ENCODE measurements at regions not wholly inside any gene's neighbourhood (a gene's known extent, or its start where the extent isn't known, plus 50 kb on each side); places are given as distances from the start of the nearest gene placed in this dataset.
"Not testable (repeated sequence)": the region's sequence is repeated elsewhere in the genome, so short reads cannot be mapped to it uniquely, and the experiment has no call there.

GRCh38 chr4:112726041-112726440 lies 89.1 kb downstream of the LARP7 start:
- Histone ChIP-seq H3K9ac (ENCODE audit: control insufficient read depth, extremely low read depth, insufficient read depth, low read length) (no peak overlapping the region), H3K27me3 (ENCODE audit: control insufficient read depth, extremely low read depth, insufficient read depth, low read length) (no peaks in the 10 kb centered on the region), H3K36me3 (ENCODE audit: control insufficient read depth in 2 of 2, extremely low read depth in 1 of 2, insufficient read depth in 2 of 2, low read length in 2 of 2) (no peaks in the 10 kb centered on the region), H2AFZ (ENCODE audit: control insufficient read depth, low read length) (no peak overlapping the region), H3K4me1 (ENCODE audit: control insufficient read depth, extremely low read depth, insufficient read depth, low read length) (no peaks in the 10 kb centered on the region), H3K9me3 (ENCODE audit: control insufficient read depth, low read depth, low read length) (no peaks in the 10 kb centered on the region), H3K27ac (ENCODE audit: control insufficient read depth, insufficient read depth, low read length) (no peak overlapping the region), H3K4me2 (ENCODE audit: control insufficient read depth, extremely low read depth, insufficient read depth, low read depth, low read length) (no peak overlapping the region), H3K9me1 (ENCODE audit: control insufficient read depth, extremely low read depth, insufficient read depth, low read length) (no peaks in the 10 kb centered on the region), H3K79me2 (ENCODE audit: control insufficient read depth, insufficient read depth, low read length) (no peaks in the 10 kb centered on the region), H4K20me1 (ENCODE audit: control insufficient read depth, extremely low read depth, insufficient read depth, low read length) (no peaks in the 10 kb centered on the region), H3K4me3 (ENCODE audit: control insufficient read depth in 2 of 3, extremely low read depth in 1 of 3, insufficient read depth in 2 of 3, low read depth in 1 of 3, low read length in 3 of 3) (no peak overlapping the region)
- TF ChIP-seq CTCF (optimal IDR thresholded peaks at IDR 0.05 in 1 of 3, IDR thresholded peaks at IDR 0.05 in 1 of 3, conservative IDR thresholded peaks at IDR 0.05 in 1 of 3; ENCODE audit: extremely low read depth in 1 of 3, insufficient read depth in 2 of 3, low read length in 3 of 3) (no peak), EZH2 (IDR thresholded peaks at IDR 0.05; ENCODE audit: low read length) (no peak)
- DNase-seq (ENCODE audit: low read depth, low spot score) (no peak), FAIRE-seq (no peak)
- dilution Hi-C loops (cut with MboI; ENCODE audit: extremely low pct_ligation_motif_present, low sequenced_read_pairs), result no loop called here

- H3K4me3 ChIP-seq (ENCODE audit: control insufficient read depth in 2 of 3, extremely low read depth in 1 of 3, insufficient read depth in 2 of 3, low read depth in 1 of 3, low read length in 3 of 3); H3K27ac ChIP-seq (ENCODE audit: control insufficient read depth, insufficient read depth, low read length); dilution Hi-C loops (cut with MboI; ENCODE audit: extremely low pct_ligation_motif_present, low sequenced_read_pairs); H3K9ac ChIP-seq (ENCODE audit: control insufficient read depth, extremely low read depth, insufficient read depth, low read length); H2AFZ ChIP-seq (ENCODE audit: control insufficient read depth, low read length); H4K20me1 ChIP-seq (ENCODE audit: control insufficient read depth, extremely low read depth, insufficient read depth, low read length); H3K9me3 ChIP-seq (ENCODE audit: control insufficient read depth, low read depth, low read length); H3K4me1 ChIP-seq (ENCODE audit: control insufficient read depth, extremely low read depth, insufficient read depth, low read length); H3K9me1 ChIP-seq (ENCODE audit: control insufficient read depth, extremely low read depth, insufficient read depth, low read length); H3K4me2 ChIP-seq (ENCODE audit: control insufficient read depth, extremely low read depth, insufficient read depth, low read depth, low read length); FAIRE-seq; DNase-seq (ENCODE audit: low read depth, low spot score); H3K79me2 ChIP-seq (ENCODE audit: control insufficient read depth, insufficient read depth, low read length); H3K27me3 ChIP-seq (ENCODE audit: control insufficient read depth, extremely low read depth, insufficient read depth, low read length); H3K36me3 ChIP-seq (ENCODE audit: control insufficient read depth in 2 of 2, extremely low read depth in 1 of 2, insufficient read depth in 2 of 2, low read length in 2 of 2): not testable (repeated sequence)
These were observed 90.8 kb downstream of the LARP7 start for GRCh38 chr4:112727728-112728127.

GRCh38 chr4:112731715-112732114 lies 94.8 kb downstream of the LARP7 start:
- TF ChIP-seq EZH2 (IDR thresholded peaks at IDR 0.05; ENCODE audit: low read length) (no peak), CTCF (optimal IDR thresholded peaks at IDR 0.05 in 1 of 3, IDR thresholded peaks at IDR 0.05 in 1 of 3, conservative IDR thresholded peaks at IDR 0.05 in 1 of 3; ENCODE audit: extremely low read depth in 1 of 3, insufficient read depth in 2 of 3, low read length in 3 of 3) (no peak)
- FAIRE-seq (no peak), DNase-seq (ENCODE audit: low read depth, low spot score) (no peak)
- Histone ChIP-seq H3K4me2 (ENCODE audit: control insufficient read depth, extremely low read depth, insufficient read depth, low read depth, low read length) (no peak overlapping the region), H3K27me3 (ENCODE audit: control insufficient read depth, extremely low read depth, insufficient read depth, low read length) (no peaks in the 10 kb centered on the region), H3K36me3 (ENCODE audit: control insufficient read depth in 2 of 2, extremely low read depth in 1 of 2, insufficient read depth in 2 of 2, low read length in 2 of 2) (no peaks in the 10 kb centered on the region), H3K9me1 (ENCODE audit: control insufficient read depth, extremely low read depth, insufficient read depth, low read length) (no peaks in the 10 kb centered on the region), H3K79me2 (ENCODE audit: control insufficient read depth, insufficient read depth, low read length) (no peaks in the 10 kb centered on the region), H3K9ac (ENCODE audit: control insufficient read depth, extremely low read depth, insufficient read depth, low read length) (no peak overlapping the region), H3K4me1 (ENCODE audit: control insufficient read depth, extremely low read depth, insufficient read depth, low read length) (no peaks in the 10 kb centered on the region), H3K27ac (ENCODE audit: control insufficient read depth, insufficient read depth, low read length) (no peak overlapping the region), H3K4me3 (ENCODE audit: control insufficient read depth in 2 of 3, extremely low read depth in 1 of 3, insufficient read depth in 2 of 3, low read depth in 1 of 3, low read length in 3 of 3) (no peak overlapping the region), H3K9me3 (ENCODE audit: control insufficient read depth, low read depth, low read length) (no peaks in the 10 kb centered on the region), H4K20me1 (ENCODE audit: control insufficient read depth, extremely low read depth, insufficient read depth, low read length) (no peaks in the 10 kb centered on the region), H2AFZ (ENCODE audit: control insufficient read depth, low read length) (no peak overlapping the region)
- dilution Hi-C loops (cut with MboI; ENCODE audit: extremely low pct_ligation_motif_present, low sequenced_read_pairs), result no loop called here

Measured in keratinocyte (primary cell).